AG04449 (cell line): ENCODE measurements at regions not wholly inside any gene's neighbourhood (a gene's known extent, or its start where the extent isn't known, plus 50 kb on each side); places are given as distances from the start of the nearest gene placed in this dataset.
A peak's percentile ranks its signal among the peaks of the same experiment; 100 is the strongest.

Experiments
- CTCF ChIA-PET: fragments of 350-600 bp; formaldehyde crosslinking; extraction: SDS; loops from one replicate; lab custom pipeline; 2021; ENCODE audit warnings: antibody characterized with exemption; lab: Yijun Ruan, JAX
- POLR2A ChIA-PET: fragments of 400-600, 350-600 bp; formaldehyde crosslinking; extraction: SDS; loops from one replicate; lab custom pipeline; 2020; ENCODE audit warnings: antibody characterized with exemption, inconsistent platforms; lab: Yijun Ruan, JAX
- DNase-seq: peaks from one replicate; pipeline ENCODE4 v3.0.0-alpha.2; 2010; ENCODE audit warnings: low read depth, low spot score
- H3K4me3 ChIP-seq: 2 replicates; pipeline ENCODE4 v1.5.1; 2011; ENCODE audit warnings: low read depth, mild to moderate bottlenecking, control low read depth, low read length
- CTCF ChIP-seq: IDR thresholded peaks from one replicate; pipeline ENCODE4 v1.5.1; 2011; ENCODE audit warnings: mild to moderate bottlenecking, moderate library complexity, low read length, control low read depth, inconsistent platforms; ENCODE audit not compliant: insufficient read depth; ENCODE audit errors: missing control alignments

- peak; percentile 45 for DNase-seq
- ChIA-PET POLR2A (interaction anchor here (1.0 to 1.3 kb wide), 2 partner anchors 9 to 85 kb away, joined by 5 to 6 read pairs; partner anchors contain the start of gene THBS1), CTCF (interaction anchor here (1.0 to 1.6 kb wide), 4 partner anchors 9 to 788 kb away, joined by 3 to 5 read pairs (median 3); no protein-coding TSS in a partner anchor)
- no peak overlapping the region for H3K4me3 ChIP-seq
- no peak for TF ChIP-seq CTCF
These were observed 84.7 kb upstream of the THBS1 start for GRCh38 chr15:39495871-39496840.

GRCh38 chr15:39497016-39497758 is 83.7 kb upstream of the THBS1 start:
- CTCF ChIA-PET: interaction anchor here (0.9 to 1.6 kb wide), 4 partner anchors 10 to 789 kb away, joined by 3 to 5 read pairs (median 3); no protein-coding TSS in a partner anchor
- DNase-seq: no peak
- POLR2A ChIA-PET: interaction anchor here (3.0 kb wide), 1 partner anchor 83 kb away, joined by 14 read pairs; the partner anchor contains the start of gene THBS1
- TF ChIP-seq CTCF: no peak
- no peak overlapping the region for H3K4me3 ChIP-seq

GRCh38 chr15:39497759-39498565 is 82.9 kb upstream of the THBS1 start:
- ChIA-PET CTCF (interaction anchor here (0.9 to 1.6 kb wide), 3 partner anchors 9 to 182 kb away, joined by 3 read pairs; partner anchors contain the start of gene THBS1), POLR2A (interaction anchor here (1.1 to 3.0 kb wide), 2 partner anchors 14 to 83 kb away, joined by 8 to 14 read pairs; partner anchors contain the start of gene THBS1)
- TF ChIP-seq CTCF: no peak
- no peak for DNase-seq
- H3K4me3 ChIP-seq: no peak overlapping the region

- TF ChIP-seq CTCF: no peak
- no peak overlapping the region for H3K4me3 ChIP-seq
- ChIA-PET CTCF (interaction anchor here (1.2 kb wide), 1 partner anchor 82 kb away, joined by 3 read pairs; the partner anchor contains the start of gene THBS1), POLR2A (interaction anchor here (1.1 to 3.0 kb wide), 2 partner anchors 13 to 82 kb away, joined by 8 to 14 read pairs; partner anchors contain the start of gene THBS1)
- no peak for DNase-seq
These were observed 82.2 kb upstream of the THBS1 start for GRCh38 chr15:39498629-39499028.

- CTCF ChIA-PET: interaction anchor here (1.2 kb wide), 1 partner anchor 82 kb away, joined by 3 read pairs; the partner anchor contains the start of gene THBS1
- no peak for TF ChIP-seq CTCF
- no peak for DNase-seq
- no peak overlapping the region for H3K4me3 ChIP-seq
- POLR2A ChIA-PET: interaction anchor here (1.1 to 3.0 kb wide), 2 partner anchors 13 to 82 kb away, joined by 8 to 14 read pairs; partner anchors contain the start of gene THBS1
These were observed 81.8 kb upstream of the THBS1 start for GRCh38 chr15:39499042-39499441.
